ENCODE measurements at regions not wholly inside any gene's neighbourhood (a gene's known extent, or its start where the extent isn't known, plus 50 kb on each side); places are given as distances from the start of the nearest gene placed in this dataset.

DNA sequence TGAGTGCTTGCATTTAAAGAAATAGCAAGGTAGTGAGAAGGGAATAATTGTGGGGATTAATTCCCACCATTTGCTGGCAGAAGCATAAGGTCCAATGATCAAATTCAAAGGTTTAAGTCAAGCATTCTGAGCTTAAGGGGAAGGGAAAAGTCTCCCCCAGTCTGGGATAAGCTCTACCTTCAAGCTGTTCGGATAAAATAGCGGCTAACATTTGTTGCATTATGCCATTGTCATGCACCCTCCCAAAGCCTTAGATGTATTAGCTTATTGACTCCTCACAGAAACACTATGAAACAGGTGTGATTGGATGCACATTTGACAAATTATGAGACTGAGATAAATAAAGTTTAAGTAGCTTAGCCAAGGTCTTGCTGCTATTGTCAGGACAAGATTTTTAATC, 52.2 kb upstream of the TGIF1 start:
- Histone ChIP-seq H3K4me3 (no peak overlapping the region), H3K9me3 (no peaks in the 10 kb centered on the region), H3K27ac (no peak overlapping the region), H3K4me1 (no peaks in the 10 kb centered on the region), H3K27me3 (no peaks in the 10 kb centered on the region), H3K36me3 (ENCODE audit: low read depth, missing control alignments) (no peaks in the 10 kb centered on the region)
- DNase-seq, result no peak
- intact Hi-C loops (cut with DNase I; ENCODE audit: low total_unique reads), result no loop called here
- no peak for TF ChIP-seq POLR2A (IDR thresholded peaks at IDR 0.05)
- TF ChIP-seq, protein P1, sequence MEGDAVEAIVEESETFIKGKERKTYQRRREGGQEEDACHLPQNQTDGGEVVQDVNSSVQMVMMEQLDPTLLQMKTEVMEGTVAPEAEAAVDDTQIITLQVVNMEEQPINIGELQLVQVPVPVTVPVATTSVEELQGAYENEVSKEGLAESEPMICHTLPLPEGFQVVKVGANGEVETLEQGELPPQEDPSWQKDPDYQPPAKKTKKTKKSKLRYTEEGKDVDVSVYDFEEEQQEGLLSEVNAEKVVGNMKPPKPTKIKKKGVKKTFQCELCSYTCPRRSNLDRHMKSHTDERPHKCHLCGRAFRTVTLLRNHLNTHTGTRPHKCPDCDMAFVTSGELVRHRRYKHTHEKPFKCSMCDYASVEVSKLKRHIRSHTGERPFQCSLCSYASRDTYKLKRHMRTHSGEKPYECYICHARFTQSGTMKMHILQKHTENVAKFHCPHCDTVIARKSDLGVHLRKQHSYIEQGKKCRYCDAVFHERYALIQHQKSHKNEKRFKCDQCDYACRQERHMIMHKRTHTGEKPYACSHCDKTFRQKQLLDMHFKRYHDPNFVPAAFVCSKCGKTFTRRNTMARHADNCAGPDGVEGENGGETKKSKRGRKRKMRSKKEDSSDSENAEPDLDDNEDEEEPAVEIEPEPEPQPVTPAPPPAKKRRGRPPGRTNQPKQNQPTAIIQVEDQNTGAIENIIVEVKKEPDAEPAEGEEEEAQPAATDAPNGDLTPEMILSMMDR (IDR thresholded peaks at IDR 0.05), result no peak
- WGBS, 2 donors, result 51 to 85% methylated on average over 2 of the region's 2 CpGs

Data from testis (tissue), 2 donors.